A549 (cell line): ENCODE measurements at regions not wholly inside any gene's neighbourhood (a gene's known extent, or its start where the extent isn't known, plus 50 kb on each side); places are given as distances from the start of the nearest gene placed in this dataset.

Source experiments
- ATAC-seq, 2 experiments: fragments of 200-7000 bp in 1 of 2; fragments of >200 bp in 1 of 2; cut with Nextera tagmentation in 1 of 2; cut with Tn5 transposase in 1 of 2; 3 replicates each; pipeline versions ENCODE4 v1.8.0 to v1.9.1; 2018 to 2020; ENCODE audit warnings: mild to moderate bottlenecking in 1 of 2, moderate library complexity in 1 of 2
- CTCF ChIA-PET: fragments of 300-600 bp; sonication (Branson Sonifier 250); formaldehyde crosslinking; extraction: SDS; loops from one replicate; lab custom pipeline; 2021; ENCODE audit warnings: antibody characterized with exemption, inconsistent platforms; lab: Yijun Ruan, JAX
- POLR2A ChIA-PET: fragments of 350-600 bp; formaldehyde crosslinking; extraction: SDS; loops from one replicate; lab custom pipeline; 2021; ENCODE audit warnings: antibody characterized with exemption, inconsistent platforms; lab: Yijun Ruan, JAX
- DNase-seq, 2 experiments: peaks; one replicate each; pipeline versions ENCODE4 v3.0.0 to v3.0.0-alpha.2; 2011 to 2016; ENCODE audit warnings: low read depth in 1 of 2, low spot score in 1 of 2
- FAIRE-seq: peaks from 2 replicates; lab custom pipeline; 2011; peaks lifted over from hg19 to GRCh38; lab: Jason Lieb, UNC
- H3K27ac ChIP-seq, 2 experiments: fragments of >200 bp; sonication (Bioruptor Twin); formaldehyde crosslinking; 3 replicates each; pipeline ENCODE4 v1.5.1; 2016 to 2017
- H3K4me1 ChIP-seq: fragments of >200 bp; sonication (Bioruptor Twin); formaldehyde crosslinking; 3 replicates; pipeline ENCODE4 v1.6.1; 2016
- H3K4me2 ChIP-seq: fragments of >200 bp; sonication (Bioruptor Twin); formaldehyde crosslinking; 3 replicates; pipeline ENCODE4 v1.6.1; 2016
- H3K4me3 ChIP-seq: fragments of >200 bp; sonication (Bioruptor Twin); formaldehyde crosslinking; 3 replicates; pipeline ENCODE4 v1.5.1; 2016
- H3K9me3 ChIP-seq: fragments of >200 bp; sonication (Bioruptor Twin); formaldehyde crosslinking; 3 replicates; pipeline ENCODE4 v1.6.1; 2016
- ATOH8 ChIP-seq: fragments of 250-450 bp; sonication (Bioruptor Pico); IDR thresholded peaks from 2 replicates; pipeline ENCODE4 v1.5.0; 2020; ENCODE audit warnings: low read depth, mild to moderate bottlenecking, moderate library complexity
- BCL3 ChIP-seq: fragments of >200 bp; sonication (Bioruptor Twin); formaldehyde crosslinking; IDR thresholded peaks from 3 replicates; pipeline ENCODE4 v1.6.1; 2016
- CBX2 ChIP-seq: fragments of 200-600 bp; sonication (generic); IDR thresholded peaks from 2 replicates; pipeline ENCODE4 v1.6.1; 2016; ENCODE audit warnings: low read depth, mild to moderate bottlenecking, borderline replicate concordance
- CEBPB ChIP-seq, 2 experiments: fragments of >200 bp in 1 of 2; sonication (Bioruptor Twin) in 1 of 2; formaldehyde crosslinking in 1 of 2; IDR thresholded peaks; 2 replicates each; pipeline ENCODE4 v1.6.1; 2012 to 2016
- CHD4 ChIP-seq: fragments of 200-600 bp; sonication (generic); IDR thresholded peaks from 2 replicates; pipeline ENCODE4 v1.6.1; 2016; ENCODE audit warnings: antibody characterized with exemption, mild to moderate bottlenecking, borderline replicate concordance
- E2F6 ChIP-seq: IDR thresholded peaks from 2 replicates; pipeline ENCODE4 v1.6.1; 2012; ENCODE audit warnings: low read depth, borderline replicate concordance
- EP300 ChIP-seq, 2 experiments: fragments of >200 bp; sonication (Bioruptor Twin); formaldehyde crosslinking; IDR thresholded peaks; 2 replicates in 1 of 2; 3 replicates in 1 of 2; pipeline ENCODE4 v1.6.1; 2016 to 2017
- ESRRA ChIP-seq: fragments of 150-350 bp; IDR thresholded peaks from 2 replicates; pipeline ENCODE4 v1.6.1; 2014; ENCODE audit warnings: mild to moderate bottlenecking, low read length, borderline replicate concordance
- FOSL2 ChIP-seq, 2 experiments: fragments of 450-650 bp in 1 of 2; fragments of >200 bp in 1 of 2; sonication (Bioruptor Twin) in 1 of 2; formaldehyde crosslinking; IDR thresholded peaks; 2 replicates each; pipeline versions ENCODE4 v1.5.0 to v1.6.1; 2016 to 2020; ENCODE audit warnings: mild to moderate bottlenecking in 1 of 2, moderate library complexity in 1 of 2
- HMGXB4 ChIP-seq: fragments of 250-450 bp; sonication (Bioruptor Pico); IDR thresholded peaks from 2 replicates; pipeline ENCODE4 v1.5.0; 2021; ENCODE audit warnings: mild to moderate bottlenecking, moderate library complexity, borderline replicate concordance
- HOXB13 ChIP-seq: fragments of 250-450 bp; sonication (Bioruptor Pico); IDR thresholded peaks from 2 replicates; pipeline ENCODE4 v1.5.0; 2020; ENCODE audit warnings: low read depth, mild to moderate bottlenecking, moderate library complexity
- JUN ChIP-seq, 2 experiments: fragments of >200 bp; sonication (Bioruptor Twin); formaldehyde crosslinking; IDR thresholded peaks; 2 replicates in 1 of 2; 3 replicates in 1 of 2; pipeline ENCODE4 v1.6.1; 2016 to 2017
- MAFK ChIP-seq: fragments of 450-650 bp; IDR thresholded peaks from 2 replicates; pipeline ENCODE4 v1.6.1; 2014; ENCODE audit not compliant: partially characterized antibody
- PBX3 ChIP-seq: IDR thresholded peaks from 2 replicates; pipeline ENCODE4 v1.6.1; 2012
- PHF8 ChIP-seq: fragments of 200-600 bp; sonication (generic); IDR thresholded peaks from 2 replicates; pipeline ENCODE4 v1.6.1; 2016; ENCODE audit warnings: low read depth, mild to moderate bottlenecking, antibody characterized with exemption, moderate library complexity, borderline replicate concordance
- RAD21 ChIP-seq, 2 experiments: fragments of >200 bp in 1 of 2; sonication (Bioruptor Twin) in 1 of 2; formaldehyde crosslinking in 1 of 2; IDR thresholded peaks in 1 of 2; conservative IDR thresholded peaks in 1 of 2; 2 replicates in 1 of 2; 3 replicates in 1 of 2; pipeline ENCODE4 v1.6.1; 2012 to 2018; ENCODE audit warnings: inconsistent platforms in 1 of 2
- REST ChIP-seq: fragments of 200-600 bp; sonication (generic); IDR thresholded peaks from 2 replicates; pipeline ENCODE4 v1.6.1; 2016; ENCODE audit warnings: antibody characterized with exemption, mild to moderate bottlenecking, moderate library complexity
- SMC3 ChIP-seq: fragments of >200 bp; sonication (Bioruptor Twin); formaldehyde crosslinking; IDR thresholded peaks from 3 replicates; pipeline ENCODE4 v1.6.1; 2018; ENCODE audit warnings: inconsistent platforms
- TFCP2L1 ChIP-seq: fragments of 250-450 bp; sonication (Bioruptor Pico); IDR thresholded peaks from 2 replicates; pipeline ENCODE4 v1.5.0; 2021; ENCODE audit warnings: mild to moderate bottlenecking
- ZFP36 ChIP-seq: fragments of 450-650 bp; IDR thresholded peaks from 2 replicates; pipeline ENCODE4 v1.6.1; 2014; ENCODE audit warnings: borderline replicate concordance; ENCODE audit not compliant: partially characterized antibody
- ZSCAN20 ChIP-seq: fragments of 250-450 bp; sonication (Bioruptor Pico); IDR thresholded peaks from 2 replicates; pipeline ENCODE4 v1.8.0; 2022; ENCODE audit warnings: mild to moderate bottlenecking, moderate library complexity
- WGBS: methylation state at CpG from one replicate; pipeline ENCODE4 v1.1.6; 2017; ENCODE audit errors: missing lambda C conversion rate; 5-methylcytosine and 5-hydroxymethylcytosine counted together

- TF ChIP-seq CHD4 = no peak
- TF ChIP-seq EP300 (IDR thresholded peaks at IDR 0.05) = no peak
- no peak for TF ChIP-seq TFCP2L1 (CRISPR knock-in tag)
- no peak for TF ChIP-seq ZSCAN20
- no peak for TF ChIP-seq PHF8
- no peak for TF ChIP-seq RAD21 (conservative IDR thresholded peaks at IDR 0.05 in 1 of 2, IDR thresholded peaks at IDR 0.05 in 1 of 2)
- no peak for TF ChIP-seq PBX3
- no peak for TF ChIP-seq HMGXB4 (CRISPR knock-in tag)
- TF ChIP-seq SMC3 = no peak
- TF ChIP-seq BCL3 = no peak
- no peak for TF ChIP-seq HOXB13 (CRISPR knock-in tag)
- no peak for TF ChIP-seq ZFP36
- ChIA-PET POLR2A (no interaction called here), CTCF (no interaction called here)
- Histone ChIP-seq H3K4me1 (no peaks in the 10 kb centered on the region), H3K4me3 (no peak overlapping the region), H3K4me2 (no peak overlapping the region), H3K9me3 (peaks cover 13% of the 10 kb centered on the region), H3K27ac (no peak overlapping the region)
- FAIRE-seq = no peak
- ATAC-seq = no peak
- WGBS = 23% methylated on average over 3 of the region's 3 CpGs
- DNase-seq = no peak
Measured at GRCh38 chr5:18216729-18217128, 582.5 kb downstream of the TAF11L14 start.

- no peak for DNase-seq
- no peak for TF ChIP-seq PHF8
- TF ChIP-seq MAFK = peak; percentile 65
- no peak for FAIRE-seq
- no peaks in the 10 kb centered on the region for H3K4me1 ChIP-seq
- no peak overlapping the region for H3K4me2 ChIP-seq
- WGBS = 49% methylated on average over 1 of the region's 1 CpG
- ChIA-PET POLR2A (no interaction called here), CTCF (no interaction called here)
- no peak overlapping the region for H3K27ac ChIP-seq
- peaks cover 8% of the 10 kb centered on the region for H3K9me3 ChIP-seq
- ATAC-seq = no peak
- no peak overlapping the region for H3K4me3 ChIP-seq
Measured at GRCh38 chr5:18219241-18219640, 585.0 kb downstream of the TAF11L14 start.

GRCh38 chr5:18220631-18221030 lies 586.4 kb downstream of the TAF11L14 start:
- ChIA-PET POLR2A (no interaction called here), CTCF (no interaction called here)
- no peak for ATAC-seq
- 0% methylated on average over 1 of the region's 1 CpG for WGBS
- no peak for DNase-seq
- no peak for FAIRE-seq
- Histone ChIP-seq H3K4me3 (no peak overlapping the region), H3K27ac (no peak overlapping the region), H3K4me1 (no peaks in the 10 kb centered on the region), H3K4me2 (no peak overlapping the region), H3K9me3 (peaks cover 4% of the 10 kb centered on the region; the same call in 1 of the 3 replicates)
- no peak for TF ChIP-seq ESRRA
- TF ChIP-seq FOSL2 (IDR thresholded peaks at IDR 0.05) = no peak
- peak; percentile 47; the same call in 1 of the 2 replicates for TF ChIP-seq FOSL2 (CRISPR knock-in tag; IDR thresholded peaks at IDR 0.05)
- no peak for TF ChIP-seq E2F6
- no peak for TF ChIP-seq RAD21 (conservative IDR thresholded peaks at IDR 0.05 in 1 of 2, IDR thresholded peaks at IDR 0.05 in 1 of 2)
- no peak for TF ChIP-seq JUN (IDR thresholded peaks at IDR 0.05)
- no peak for TF ChIP-seq PBX3
- TF ChIP-seq MAFK = peak; percentile 4
- TF ChIP-seq REST = no peak
- no peak for TF ChIP-seq ATOH8 (CRISPR knock-in tag)
- TF ChIP-seq CEBPB (IDR thresholded peaks at IDR 0.05) = no peak
- TF ChIP-seq CBX2 = no peak
- no peak for TF ChIP-seq ZFP36
- no peak for TF ChIP-seq SMC3
